ENCODE measurements at regions not wholly inside any gene's neighbourhood (a gene's known extent, or its start where the extent isn't known, plus 50 kb on each side); places are given as distances from the start of the nearest gene placed in this dataset.
"Not testable (repeated sequence)": the region's sequence is repeated elsewhere in the genome, so short reads cannot be mapped to it uniquely, and the experiment has no call there.

GRCh38 chr12:131280426-131280825 is 326.7 kb downstream of the ADGRD1 start:
- Histone ChIP-seq H3K27me3 (ENCODE audit: control insufficient read depth, insufficient read depth, low read length) (no peaks in the 10 kb centered on the region), H3K36me3 (ENCODE audit: control insufficient read depth, insufficient read depth, low read length) (no peaks in the 10 kb centered on the region), H3K79me2 (no peaks in the 10 kb centered on the region), H2AFZ (no peak overlapping the region), H3K9me3 (ENCODE audit: control insufficient read depth, low read length) (no peaks in the 10 kb centered on the region), H3K27ac (no peak overlapping the region), H3K4me2 (ENCODE audit: low read length) (no peak overlapping the region), H3K4me1 (no peaks in the 10 kb centered on the region), H3K9ac (no peak overlapping the region), H3K4me3 (ENCODE audit: low read depth, low read length) (no peak overlapping the region)
- no peak for TF ChIP-seq CTCF (IDR thresholded peaks at IDR 0.05)

GRCh38 chr12:131281016-131281415 is 327.3 kb downstream of the ADGRD1 start:
- no peaks in the 10 kb centered on the region for H3K79me2 ChIP-seq
- no peak overlapping the region for H3K4me3 ChIP-seq (ENCODE audit: low read depth, low read length)
- H3K36me3 ChIP-seq (ENCODE audit: control insufficient read depth, insufficient read depth, low read length) = no peaks in the 10 kb centered on the region
- no peak overlapping the region for H3K9ac ChIP-seq
- no peak for TF ChIP-seq CTCF (IDR thresholded peaks at IDR 0.05)
- H3K27me3 ChIP-seq (ENCODE audit: control insufficient read depth, insufficient read depth, low read length) = no peaks in the 10 kb centered on the region
- H2AFZ ChIP-seq = no peak overlapping the region
- H3K4me1 ChIP-seq = no peaks in the 10 kb centered on the region
- H3K27ac ChIP-seq = no peak overlapping the region
- no peaks in the 10 kb centered on the region for H3K9me3 ChIP-seq (ENCODE audit: control insufficient read depth, low read length)
- H3K4me2 ChIP-seq (ENCODE audit: low read length) = no peak overlapping the region

- no peak for TF ChIP-seq CTCF (IDR thresholded peaks at IDR 0.05)
- H3K9ac ChIP-seq = no peak overlapping the region
- no peak overlapping the region for H3K4me2 ChIP-seq (ENCODE audit: low read length)
- H3K4me3 ChIP-seq (ENCODE audit: low read depth, low read length) = no peak overlapping the region
- no peaks in the 10 kb centered on the region for H3K4me1 ChIP-seq
- no peak overlapping the region for H3K27ac ChIP-seq
- no peaks in the 10 kb centered on the region for H3K9me3 ChIP-seq (ENCODE audit: control insufficient read depth, low read length)
- H2AFZ ChIP-seq = no peak overlapping the region
- no peaks in the 10 kb centered on the region for H3K36me3 ChIP-seq (ENCODE audit: control insufficient read depth, insufficient read depth, low read length)
- H3K27me3 ChIP-seq (ENCODE audit: control insufficient read depth, insufficient read depth, low read length) = no peaks in the 10 kb centered on the region
- no peaks in the 10 kb centered on the region for H3K79me2 ChIP-seq
Observed at GRCh38 chr12:131282292-131283080, 328.8 kb downstream of the ADGRD1 start.

- Histone ChIP-seq H3K27ac (no peak overlapping the region), H3K4me3 (ENCODE audit: low read depth, low read length) (no peak overlapping the region), H3K9me3 (ENCODE audit: control insufficient read depth, low read length) (no peaks in the 10 kb centered on the region), H3K79me2 (no peaks in the 10 kb centered on the region), H3K4me1 (no peaks in the 10 kb centered on the region), H2AFZ (no peak overlapping the region), H3K36me3 (ENCODE audit: control insufficient read depth, insufficient read depth, low read length) (no peaks in the 10 kb centered on the region), H3K27me3 (ENCODE audit: control insufficient read depth, insufficient read depth, low read length) (no peaks in the 10 kb centered on the region), H3K4me2 (ENCODE audit: low read length) (no peak overlapping the region), H3K9ac (no peak overlapping the region)
- no peak for TF ChIP-seq CTCF (IDR thresholded peaks at IDR 0.05)
Observed at GRCh38 chr12:131283191-131283861, 329.6 kb downstream of the ADGRD1 start.

- not testable (repeated sequence) for H3K9me3 ChIP-seq (ENCODE audit: control insufficient read depth, low read length)
Observed at GRCh38 chr12:131283862-131284825, 330.4 kb downstream of the ADGRD1 start.

GRCh38 chr12:131284954-131285904 is 331.5 kb downstream of the ADGRD1 start:
- H3K36me3 ChIP-seq (ENCODE audit: control insufficient read depth, insufficient read depth, low read length); H3K4me3 ChIP-seq (ENCODE audit: low read depth, low read length); H3K79me2 ChIP-seq; H3K9ac ChIP-seq; H3K27me3 ChIP-seq (ENCODE audit: control insufficient read depth, insufficient read depth, low read length); H3K27ac ChIP-seq; H3K9me3 ChIP-seq (ENCODE audit: control insufficient read depth, low read length); H3K4me1 ChIP-seq; H2AFZ ChIP-seq; H3K4me2 ChIP-seq (ENCODE audit: low read length): not testable (repeated sequence)

More at GRCh38 chr12:131283862-131284825, 330.4 kb downstream of the ADGRD1 start:
- not testable (repeated sequence) for H3K27ac ChIP-seq; H3K4me1 ChIP-seq; H3K27me3 ChIP-seq (ENCODE audit: control insufficient read depth, insufficient read depth, low read length); H3K36me3 ChIP-seq (ENCODE audit: control insufficient read depth, insufficient read depth, low read length); H2AFZ ChIP-seq; H3K9ac ChIP-seq; H3K4me3 ChIP-seq (ENCODE audit: low read depth, low read length); H3K79me2 ChIP-seq; H3K4me2 ChIP-seq (ENCODE audit: low read length)

Data from parathyroid adenoma (tissue), 2 donors.